SK-N-SH (cell line): ENCODE measurements at regions not wholly inside any gene's neighbourhood (a gene's known extent, or its start where the extent isn't known, plus 50 kb on each side); places are given as distances from the start of the nearest gene placed in this dataset.
A peak's percentile ranks its signal among the peaks of the same experiment; 100 is the strongest.

Experiments
- CTCF ChIA-PET: fragments of 300-600, 350-600 bp; formaldehyde crosslinking; extraction: SDS; loops from one replicate; lab custom pipeline; 2021; lab: Yijun Ruan, JAX
- POLR2A ChIA-PET: fragments of 350-600 bp; sonication (Branson Sonifier 250); formaldehyde crosslinking; extraction: SDS; loops from one replicate; lab custom pipeline; 2020; ENCODE audit warnings: antibody characterized with exemption, inconsistent platforms; lab: Yijun Ruan, JAX
- DNase-seq: peaks from one replicate; pipeline ENCODE4 v3.0.0; 2012
- H2AFZ ChIP-seq: fragments of 200-600 bp; sonication (generic); 2 replicates; pipeline ENCODE4 v1.8.1; 2016; ENCODE audit warnings: antibody characterized with exemption, mild to moderate bottlenecking, low read depth
- H3F3A ChIP-seq: fragments of 200-600 bp; sonication (generic); replicated peaks from 2 replicates; pipeline ENCODE3; 2016; ENCODE audit warnings: antibody characterized with exemption, mild to moderate bottlenecking; ENCODE audit not compliant: insufficient read depth
- H3K27ac ChIP-seq, 2 experiments: fragments of 200-500 bp in 1 of 2; fragments of 200-600 bp in 1 of 2; sonication (Bioruptor generic) in 1 of 2; sonication (generic), shearing (Covaris generic) in 1 of 2; 2 replicates each; pipeline versions ENCODE4 v1.5.1 to v1.6.1; 2014 to 2016; ENCODE audit warnings: low read depth in 2 of 2, inconsistent platforms in 1 of 2, low read length in 1 of 2, mild to moderate bottlenecking in 1 of 2, mixed read lengths in 1 of 2
- H3K27me3 ChIP-seq: fragments of 200-600 bp; sonication (generic), shearing (Covaris generic); 2 replicates; pipeline ENCODE4 v1.6.1; 2016; ENCODE audit warnings: mixed run types; ENCODE audit not compliant: insufficient read depth
- H3K36me3 ChIP-seq, 2 experiments: fragments of 200-500 bp in 1 of 2; fragments of 200-600 bp in 1 of 2; sonication (Bioruptor generic) in 1 of 2; sonication (generic) in 1 of 2; replicated peaks in 1 of 2; 2 replicates each; pipeline versions ENCODE3 to v1.5.1; 2014 to 2016; ENCODE audit warnings: low read length in 1 of 2, mild to moderate bottlenecking in 1 of 2; ENCODE audit not compliant: insufficient read depth in 2 of 2, control insufficient read depth in 1 of 2
- H3K4me1 ChIP-seq, 2 experiments: fragments of 200-500 bp in 1 of 2; fragments of 200-600 bp in 1 of 2; sonication (Bioruptor generic) in 1 of 2; sonication (generic), shearing (Covaris generic) in 1 of 2; 2 replicates each; pipeline versions ENCODE4 v1.5.1 to v1.6.1; 2014 to 2016; ENCODE audit warnings: low read depth in 1 of 2, low read length in 1 of 2, mixed run types in 1 of 2; ENCODE audit not compliant: insufficient read depth in 2 of 2, control insufficient read depth in 1 of 2
- H3K4me2 ChIP-seq: fragments of 200-600 bp; sonication (generic), shearing (Covaris generic); 2 replicates; pipeline ENCODE4 v1.6.1; 2017; ENCODE audit warnings: mixed run types
- H3K4me3 ChIP-seq, 2 experiments: fragments of 200-500 bp in 1 of 2; fragments of 200-600 bp in 1 of 2; sonication (Bioruptor generic) in 1 of 2; sonication (generic), shearing (Covaris generic) in 1 of 2; 2 replicates each; pipeline versions ENCODE4 v1.5.1 to v1.8.1; 2014 to 2016; ENCODE audit warnings: low read depth in 2 of 2, inconsistent platforms in 1 of 2, low read length in 1 of 2, mild to moderate bottlenecking in 1 of 2, mixed read lengths in 1 of 2, moderate library complexity in 1 of 2
- H3K79me2 ChIP-seq: fragments of 200-600 bp; sonication (generic); 2 replicates; pipeline ENCODE4 v1.8.1; 2017; ENCODE audit warnings: mild to moderate bottlenecking; ENCODE audit not compliant: insufficient read depth
- H3K9ac ChIP-seq: fragments of 200-600 bp; sonication (generic); 2 replicates; pipeline ENCODE4 v1.6.1; 2017; ENCODE audit warnings: mixed run types
- H3K9me2 ChIP-seq: fragments of 200-600 bp; sonication (generic); 2 replicates; pipeline ENCODE4 v1.6.1; 2017; ENCODE audit warnings: mixed run types
- H3K9me3 ChIP-seq: fragments of 200-600 bp; sonication (generic); 2 replicates; pipeline ENCODE4 v1.6.1; 2017; ENCODE audit warnings: mixed run types, mild to moderate bottlenecking, moderate library complexity
- H4K20me1 ChIP-seq: fragments of 200-600 bp; sonication (generic); 2 replicates; pipeline ENCODE4 v1.6.1; 2017; ENCODE audit warnings: mild to moderate bottlenecking, mixed run types; ENCODE audit not compliant: insufficient read depth
- EP300 ChIP-seq, 2 experiments: IDR thresholded peaks; 2 replicates each; pipeline versions ENCODE4 v1.4.0 to v1.6.1; 2012; ENCODE audit warnings: borderline replicate concordance in 1 of 2, low read depth in 1 of 2, low read length in 1 of 2
- EZH2phosphoT487 ChIP-seq: fragments of 200-600 bp; sonication (generic); IDR thresholded peaks from 2 replicates; pipeline ENCODE4 v1.6.1; 2017; ENCODE audit warnings: low read depth, mixed run types, mild to moderate bottlenecking, antibody characterized with exemption, moderate library complexity, borderline replicate concordance
- GATA2 ChIP-seq: sonication (generic); formaldehyde crosslinking; IDR thresholded peaks from 2 replicates; pipeline ENCODE4 v1.5.0; 2020; ENCODE audit warnings: mild to moderate bottlenecking, missing genetic modification reagents
- MEF2A ChIP-seq: IDR thresholded peaks from 2 replicates; pipeline ENCODE4 v1.4.0; 2012; ENCODE audit warnings: low read depth, borderline replicate concordance
- MXI1 ChIP-seq: IDR thresholded peaks from 2 replicates; pipeline ENCODE4 v1.6.1; 2012; ENCODE audit warnings: mild to moderate bottlenecking, low read depth, low read length, improper control_type of control experiment
- POLR2AphosphoS5 ChIP-seq: IDR thresholded peaks from 2 replicates; pipeline ENCODE4 v1.6.1; 2012; ENCODE audit warnings: low read depth, low read length
- RAD21 ChIP-seq: IDR thresholded peaks from 2 replicates; pipeline ENCODE4 v1.6.1; 2012; ENCODE audit warnings: mild to moderate bottlenecking, low read length
- RCOR1 ChIP-seq: fragments of 150-350 bp; IDR thresholded peaks from 2 replicates; pipeline ENCODE4 v1.6.1; 2017; ENCODE audit warnings: antibody characterized with exemption, low read length
- SMC3 ChIP-seq: IDR thresholded peaks from 2 replicates; pipeline ENCODE4 v1.6.1; 2012; ENCODE audit warnings: low read depth, low read length, improper control_type of control experiment
- TAF1 ChIP-seq: IDR thresholded peaks from 2 replicates; pipeline ENCODE4 v1.6.1; 2012; ENCODE audit warnings: low read depth, mild to moderate bottlenecking, low read length, moderate library complexity, borderline replicate concordance
- TEAD4 ChIP-seq: IDR thresholded peaks from 2 replicates; pipeline ENCODE4 v1.4.0; 2012; ENCODE audit warnings: mild to moderate bottlenecking, borderline replicate concordance; ENCODE audit not compliant: insufficient read depth
- WGBS: methylation state at CpG from one replicate; pipeline ENCODE4 v1.1.6; 2017; ENCODE audit warnings: low lambda C conversion rate; 5-methylcytosine and 5-hydroxymethylcytosine counted together
- TF ChIP-seq, protein P1 (sequence below): IDR thresholded peaks from 2 replicates; pipeline ENCODE4 v1.4.0; 2012; ENCODE audit warnings: low read depth, borderline replicate concordance
- TF ChIP-seq, protein P2 (sequence below): IDR thresholded peaks from 2 replicates; pipeline ENCODE4 v1.4.0; 2012; ENCODE audit warnings: low read depth
- TF ChIP-seq, protein P3 (sequence below): IDR thresholded peaks from 2 replicates; pipeline ENCODE4; 2012
- TF ChIP-seq, protein P4 (sequence below): fragments of 150-350 bp; IDR thresholded peaks from 2 replicates; pipeline ENCODE4 v1.6.1; 2016; ENCODE audit warnings: mild to moderate bottlenecking, low read depth, low read length
- TF ChIP-seq, protein P5 (sequence below): fragments of 150-350 bp; IDR thresholded peaks from 2 replicates; pipeline ENCODE4 v1.6.1; 2017; ENCODE audit warnings: antibody characterized with exemption, low read length, low read depth, borderline replicate concordance

GRCh38 chr11:120024586-120024985 is 113.3 kb downstream of the TRIM29 start (continued):
- no peak for TF ChIP-seq RAD21
- no peak for TF ChIP-seq GATA2

DNA sequence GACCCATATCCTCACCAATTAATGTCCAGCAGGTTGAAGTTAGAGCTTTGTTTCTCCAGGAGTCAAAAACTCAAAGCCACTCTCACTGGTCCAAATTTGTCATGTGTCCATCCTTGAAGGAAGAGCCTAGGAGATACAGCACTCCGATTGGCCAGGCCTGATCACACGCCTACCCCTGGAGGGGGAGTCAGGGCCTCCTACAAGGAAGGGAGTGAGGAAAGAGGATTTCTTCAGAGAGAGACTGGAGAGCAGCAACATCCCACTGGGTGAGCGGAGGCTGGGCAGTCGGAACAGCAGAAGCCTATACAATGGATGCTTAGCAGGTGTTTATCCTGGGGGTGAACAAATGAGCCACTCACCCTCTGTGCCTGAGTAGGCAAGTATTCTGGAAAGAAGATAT is 113.9 kb downstream of the TRIM29 start:
- H3K27ac ChIP-seq, result peak overlapping the region in 1 of 2 experiments; percentile 77; a peak in 2 of 4 replicates
- H3K4me3 ChIP-seq, result no peak overlapping the region
- ChIA-PET POLR2A (no interaction called here), CTCF (interaction anchor here (1.0 to 1.8 kb wide), 6 partner anchors 10 to 330 kb away, joined by 3 to 4 read pairs (median 3); partner anchors contain the start of gene NECTIN1)
- no peaks in the 10 kb centered on the region for H3K9me3 ChIP-seq
- H2AFZ ChIP-seq, result no peak overlapping the region
- no peaks in the 10 kb centered on the region for H3K36me3 ChIP-seq
- TF ChIP-seq, protein P1, sequence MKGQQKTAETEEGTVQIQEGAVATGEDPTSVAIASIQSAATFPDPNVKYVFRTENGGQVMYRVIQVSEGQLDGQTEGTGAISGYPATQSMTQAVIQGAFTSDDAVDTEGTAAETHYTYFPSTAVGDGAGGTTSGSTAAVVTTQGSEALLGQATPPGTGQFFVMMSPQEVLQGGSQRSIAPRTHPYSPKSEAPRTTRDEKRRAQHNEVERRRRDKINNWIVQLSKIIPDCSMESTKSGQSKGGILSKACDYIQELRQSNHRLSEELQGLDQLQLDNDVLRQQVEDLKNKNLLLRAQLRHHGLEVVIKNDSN, result peak; percentile 41; the same call in 1 of the 2 replicates
- TF ChIP-seq RCOR1 (0 out of 2 replicates have a peak, but pooled peaks have one; percentile 12), EP300 (IDR thresholded peaks at IDR 0.05; ENCODE audit: borderline replicate concordance in 1 of 2, low read depth in 1 of 2, low read length in 1 of 2) (no peak), TEAD4 (no peak), GATA2 (no peak)
- peaks cover 0 to 28% of the 10 kb centered on the region in 2 experiments; a peak in 2 of 4 replicates for H3K4me1 ChIP-seq
- DNase-seq, result no peak
- WGBS, result 37% methylated on average over 4 of the region's 4 CpGs
- H3K9me2 ChIP-seq, result no peaks in the 10 kb centered on the region
- H3K9ac ChIP-seq, result no peak overlapping the region
- no peaks in the 10 kb centered on the region for H4K20me1 ChIP-seq
- H3K79me2 ChIP-seq, result no peaks in the 10 kb centered on the region
- no peak overlapping the region for H3K4me2 ChIP-seq
- H3F3A ChIP-seq, result no peaks in the 10 kb centered on the region
- H3K27me3 ChIP-seq, result no peaks in the 10 kb centered on the region

GRCh38 chr11:120023551-120023950 is 114.4 kb downstream of the TRIM29 start:
- CTCF ChIA-PET, result interaction anchor here (1.1 to 1.8 kb wide), 5 partner anchors 10 to 294 kb away, joined by 3 to 4 read pairs (median 3); partner anchors contain the start of gene NECTIN1
- H3K27me3 ChIP-seq, result no peaks in the 10 kb centered on the region; the same call in 1 of the 2 replicates
- no peak for DNase-seq
- H3K9me3 ChIP-seq, result no peaks in the 10 kb centered on the region
- no peak overlapping the region for H3K9ac ChIP-seq
- H4K20me1 ChIP-seq, result no peaks in the 10 kb centered on the region
- H3K36me3 ChIP-seq, result no peaks in the 10 kb centered on the region
- no peaks in the 10 kb centered on the region for H3K9me2 ChIP-seq
- H3F3A ChIP-seq, result no peaks in the 10 kb centered on the region
- H3K4me3 ChIP-seq, result no peak overlapping the region
- no peak overlapping the region for H2AFZ ChIP-seq
- H3K27ac ChIP-seq, result no peak overlapping the region; a peak in 1 of 4 replicates
- H3K4me1 ChIP-seq, result peaks cover 0 to 28% of the 10 kb centered on the region in 2 experiments; a peak in 2 of 4 replicates
- WGBS, result 64% methylated on average over 5 of the region's 5 CpGs
- POLR2A ChIA-PET, result no interaction called here
- no peaks in the 10 kb centered on the region for H3K79me2 ChIP-seq
- H3K4me2 ChIP-seq, result no peak overlapping the region
- TF ChIP-seq, protein P2, sequence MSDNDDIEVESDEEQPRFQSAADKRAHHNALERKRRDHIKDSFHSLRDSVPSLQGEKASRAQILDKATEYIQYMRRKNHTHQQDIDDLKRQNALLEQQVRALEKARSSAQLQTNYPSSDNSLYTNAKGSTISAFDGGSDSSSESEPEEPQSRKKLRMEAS, result no peak
- no peak for TF ChIP-seq TEAD4
- TF ChIP-seq SMC3, result no peak
- TF ChIP-seq EZH2phosphoT487, result no peak
- no peak for TF ChIP-seq MEF2A
- TF ChIP-seq MXI1, result no peak
- no peak for TF ChIP-seq POLR2AphosphoS5
- TF ChIP-seq, protein P3, sequence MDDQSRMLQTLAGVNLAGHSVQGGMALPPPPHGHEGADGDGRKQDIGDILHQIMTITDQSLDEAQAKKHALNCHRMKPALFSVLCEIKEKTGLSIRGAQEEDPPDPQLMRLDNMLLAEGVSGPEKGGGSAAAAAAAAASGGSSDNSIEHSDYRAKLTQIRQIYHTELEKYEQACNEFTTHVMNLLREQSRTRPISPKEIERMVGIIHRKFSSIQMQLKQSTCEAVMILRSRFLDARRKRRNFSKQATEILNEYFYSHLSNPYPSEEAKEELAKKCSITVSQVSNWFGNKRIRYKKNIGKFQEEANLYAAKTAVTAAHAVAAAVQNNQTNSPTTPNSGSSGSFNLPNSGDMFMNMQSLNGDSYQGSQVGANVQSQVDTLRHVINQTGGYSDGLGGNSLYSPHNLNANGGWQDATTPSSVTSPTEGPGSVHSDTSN, result no peak
- TF ChIP-seq, protein P4, sequence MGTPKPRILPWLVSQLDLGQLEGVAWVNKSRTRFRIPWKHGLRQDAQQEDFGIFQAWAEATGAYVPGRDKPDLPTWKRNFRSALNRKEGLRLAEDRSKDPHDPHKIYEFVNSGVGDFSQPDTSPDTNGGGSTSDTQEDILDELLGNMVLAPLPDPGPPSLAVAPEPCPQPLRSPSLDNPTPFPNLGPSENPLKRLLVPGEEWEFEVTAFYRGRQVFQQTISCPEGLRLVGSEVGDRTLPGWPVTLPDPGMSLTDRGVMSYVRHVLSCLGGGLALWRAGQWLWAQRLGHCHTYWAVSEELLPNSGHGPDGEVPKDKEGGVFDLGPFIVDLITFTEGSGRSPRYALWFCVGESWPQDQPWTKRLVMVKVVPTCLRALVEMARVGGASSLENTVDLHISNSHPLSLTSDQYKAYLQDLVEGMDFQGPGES, result no peak
- TF ChIP-seq, protein P1, result no peak
- no peak for TF ChIP-seq TAF1
- TF ChIP-seq, protein P5, sequence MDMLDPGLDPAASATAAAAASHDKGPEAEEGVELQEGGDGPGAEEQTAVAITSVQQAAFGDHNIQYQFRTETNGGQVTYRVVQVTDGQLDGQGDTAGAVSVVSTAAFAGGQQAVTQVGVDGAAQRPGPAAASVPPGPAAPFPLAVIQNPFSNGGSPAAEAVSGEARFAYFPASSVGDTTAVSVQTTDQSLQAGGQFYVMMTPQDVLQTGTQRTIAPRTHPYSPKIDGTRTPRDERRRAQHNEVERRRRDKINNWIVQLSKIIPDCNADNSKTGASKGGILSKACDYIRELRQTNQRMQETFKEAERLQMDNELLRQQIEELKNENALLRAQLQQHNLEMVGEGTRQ, result no peak
